Epithelial cell of prostate (primary cell): ENCODE measurements at regions not wholly inside any gene's neighbourhood (a gene's known extent, or its start where the extent isn't known, plus 50 kb on each side); places are given as distances from the start of the nearest gene placed in this dataset.

Source experiments
- DNase-seq: peaks from one replicate; pipeline ENCODE4 v3.0.0-alpha.2; 2011; ENCODE audit warnings: low read depth, low spot score
- H3K27ac ChIP-seq: fragments of 450-650 bp; 2 replicates; pipeline ENCODE4 v1.5.1; 2017; ENCODE audit warnings: mild to moderate bottlenecking

DNA sequence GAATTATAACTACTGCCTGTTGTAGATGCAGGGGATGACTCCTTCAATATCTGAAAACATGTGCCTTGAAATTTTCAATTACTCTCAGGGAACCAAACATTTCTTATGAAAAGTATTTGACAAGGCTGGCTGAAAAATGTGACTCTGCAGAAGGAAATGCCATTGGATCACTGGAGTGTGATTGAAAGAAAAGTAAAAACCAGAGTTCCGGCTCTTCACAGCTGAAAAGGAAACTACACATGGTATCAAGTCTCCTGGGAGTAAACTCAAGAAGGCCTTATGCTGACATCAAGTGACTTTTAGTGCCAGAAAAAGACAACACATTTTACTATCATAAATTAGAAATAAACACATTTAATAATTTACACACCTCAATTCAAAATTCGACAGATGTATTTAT lies 693.0 kb downstream of the LRFN5 start:
- no peak overlapping the region for H3K27ac ChIP-seq
- no peak for DNase-seq

DNA sequence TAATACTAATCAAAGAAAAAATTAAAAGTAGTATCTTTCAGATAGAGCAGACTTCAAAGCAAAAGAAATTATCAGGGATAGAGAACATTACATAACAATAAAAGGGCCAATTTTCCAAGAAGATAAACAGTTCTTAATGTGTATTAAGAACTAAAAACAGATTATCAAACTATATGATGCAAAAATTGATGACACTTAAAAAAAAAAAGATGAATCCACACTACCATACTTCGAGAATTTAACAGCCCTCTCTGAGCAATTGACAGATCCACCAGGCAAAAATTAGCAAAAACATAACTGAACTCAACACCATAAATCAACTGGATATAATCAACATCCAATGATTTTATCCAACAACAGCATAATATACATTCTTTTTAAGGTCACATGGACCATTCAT lies 686.5 kb downstream of the LRFN5 start:
- H3K27ac ChIP-seq = no peak overlapping the region

DNA sequence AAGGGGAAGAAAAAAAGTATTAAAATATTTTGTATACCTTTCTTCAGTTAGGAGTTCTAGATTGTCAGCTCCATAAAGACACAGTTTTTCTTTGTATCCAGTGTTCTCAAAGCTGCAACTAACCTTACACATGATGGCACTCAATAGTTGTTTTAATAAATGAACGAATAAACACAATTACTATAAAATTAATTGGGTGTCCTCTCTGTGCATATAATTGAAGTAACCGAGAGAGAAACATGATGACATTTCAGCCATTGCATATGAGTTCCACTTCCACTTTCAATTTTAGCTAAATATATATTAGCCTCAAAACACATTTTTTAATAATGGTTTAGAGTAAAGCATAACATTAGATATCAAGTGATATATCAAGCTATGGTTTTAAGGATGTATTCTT lies 671.2 kb downstream of the LRFN5 start:
- DNase-seq = no peak
- H3K27ac ChIP-seq = no peak overlapping the region

More for the DNA sequence above, 686.5 kb downstream of the LRFN5 start:
- no peak for DNase-seq

DNA sequence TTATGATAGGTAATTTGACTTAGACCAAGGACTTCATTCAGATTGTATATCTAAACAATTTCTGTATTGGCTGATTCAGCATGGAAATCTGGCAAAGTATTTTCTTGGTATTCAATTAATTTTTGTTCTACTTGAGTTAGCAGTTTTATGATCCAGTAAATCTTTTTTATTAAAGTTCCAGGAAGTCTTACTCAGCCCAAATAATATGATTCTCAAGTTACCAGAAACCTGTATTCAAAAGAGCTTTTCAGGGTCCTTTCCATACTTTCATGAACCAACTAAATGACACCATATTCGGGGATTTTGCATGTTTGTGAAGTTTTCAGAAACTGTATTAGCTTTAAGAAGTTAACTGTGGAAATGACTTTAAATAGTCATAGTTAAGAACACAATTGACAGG lies 662.6 kb downstream of the LRFN5 start:
- DNase-seq = no peak
- H3K27ac ChIP-seq = no peak overlapping the region

DNA sequence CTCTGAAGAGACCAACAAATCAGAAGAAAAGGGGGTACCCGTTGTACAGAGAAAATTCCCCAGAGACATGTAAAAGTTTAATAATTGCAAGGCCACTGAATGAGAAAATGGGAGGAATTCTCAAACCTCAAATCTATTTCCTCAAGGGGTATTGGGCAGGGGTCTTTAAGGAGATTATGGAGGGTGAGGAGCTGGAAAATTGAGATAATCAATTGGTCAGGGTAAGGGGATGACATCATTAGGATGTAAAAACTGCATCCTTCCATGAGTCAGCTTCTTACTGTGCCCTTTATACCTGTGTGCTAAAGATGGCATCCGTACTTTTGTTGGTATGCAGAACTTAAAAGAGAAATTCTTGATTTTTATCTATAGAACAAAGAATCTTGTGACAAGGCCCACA lies 641.5 kb downstream of the LRFN5 start:
- DNase-seq = no peak
- no peak overlapping the region for H3K27ac ChIP-seq

- H3K27ac ChIP-seq = no peak overlapping the region
- no peak for DNase-seq
Observed at GRCh38 chr14:42241101-42241500, 634.4 kb downstream of the LRFN5 start.

DNA sequence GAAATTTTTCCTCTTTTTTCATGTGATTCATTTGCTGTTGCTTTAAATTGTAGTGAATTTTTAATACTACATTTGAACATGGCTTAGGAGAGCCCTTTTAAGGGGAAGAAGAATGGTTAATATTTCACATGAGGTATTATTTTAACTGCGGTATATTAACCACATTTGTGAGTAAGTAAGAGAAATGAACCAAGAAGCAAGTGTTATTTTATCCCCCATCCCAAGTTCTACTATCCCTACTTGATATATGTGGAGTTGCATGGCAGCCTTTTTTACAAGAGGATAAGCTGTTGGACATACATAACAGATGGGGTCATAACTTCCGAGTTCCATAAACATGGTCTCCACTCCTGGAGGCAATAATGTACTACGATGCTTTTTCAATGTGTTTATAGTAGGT lies 623.3 kb downstream of the LRFN5 start:
- no peak for DNase-seq
- H3K27ac ChIP-seq = no peak overlapping the region

- DNase-seq = no peak
- H3K27ac ChIP-seq = no peak overlapping the region
Observed at GRCh38 chr14:42229294-42229693, 622.6 kb downstream of the LRFN5 start.

DNA sequence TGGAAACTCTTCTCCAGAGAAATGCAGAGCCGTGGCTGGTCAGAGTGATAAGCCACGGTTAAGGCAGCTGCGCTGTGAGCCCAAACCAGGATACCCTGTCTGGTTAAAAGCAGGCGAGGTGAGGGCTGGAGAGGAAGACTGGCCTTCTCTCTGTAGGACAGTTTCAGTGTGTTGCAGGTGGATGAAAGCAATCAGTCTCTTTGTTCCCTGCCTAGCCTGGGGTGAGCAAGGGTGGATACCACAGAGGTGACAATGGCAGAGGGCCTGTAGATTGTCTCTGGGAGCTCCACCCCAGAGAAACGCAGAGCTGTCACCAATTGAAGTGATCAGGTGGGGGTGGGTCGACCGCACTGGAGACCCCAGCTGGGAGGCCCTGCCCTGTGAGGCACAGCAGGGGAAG lies 621.9 kb downstream of the LRFN5 start:
- H3K27ac ChIP-seq = no peak overlapping the region

DNA sequence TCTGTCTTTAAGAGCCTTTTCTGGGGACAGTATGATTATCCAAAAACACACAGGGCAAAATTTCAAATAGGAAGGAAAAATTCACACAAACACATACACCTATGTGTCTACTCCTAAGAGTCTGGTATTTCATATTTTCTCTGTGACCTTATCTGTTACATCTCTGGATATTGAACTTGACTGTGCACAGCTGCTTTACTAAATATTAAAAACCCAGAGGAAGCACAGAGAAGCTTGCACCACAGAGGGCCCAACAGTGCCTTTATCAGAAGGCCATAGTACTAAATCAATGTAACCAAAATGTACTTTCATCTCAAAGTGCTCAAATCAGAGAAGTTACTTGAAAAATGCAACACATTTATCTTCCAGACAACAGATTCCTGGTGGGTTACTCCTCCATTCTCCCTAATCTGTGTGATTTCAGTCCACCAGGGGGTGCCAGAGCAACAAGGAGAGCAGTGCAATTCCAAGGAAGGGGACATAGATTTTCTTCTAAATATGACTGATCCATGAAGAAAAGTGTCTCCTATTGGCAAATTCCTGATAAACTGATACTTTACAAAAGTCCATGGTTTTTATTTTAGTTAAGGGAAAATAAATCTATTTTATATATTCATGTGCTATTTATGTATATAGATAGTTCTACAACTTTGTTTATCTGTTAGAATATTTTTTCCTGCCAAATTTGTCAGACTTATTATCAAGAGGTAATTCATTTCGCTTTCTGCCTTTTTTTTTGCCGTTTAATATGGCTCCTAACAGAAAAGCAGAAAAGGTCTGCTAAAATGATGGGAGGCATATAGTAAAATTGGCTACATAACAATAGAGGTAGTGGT lies 617.6 kb downstream of the LRFN5 start:
- DNase-seq = no peak
- no peak overlapping the region for H3K27ac ChIP-seq

More for the DNA sequence above, 621.9 kb downstream of the LRFN5 start:
- DNase-seq = no peak

GRCh38 chr14:42222924-42223471 lies 616.3 kb downstream of the LRFN5 start:
- peak; percentile 36 for DNase-seq
- no peak overlapping the region for H3K27ac ChIP-seq

- peak; percentile 69 for DNase-seq
- peak overlapping the region; percentile 85 for H3K27ac ChIP-seq
Observed at GRCh38 chr14:42214981-42215491, 608.4 kb downstream of the LRFN5 start.

- no peak for DNase-seq
- no peak overlapping the region for H3K27ac ChIP-seq
Observed at GRCh38 chr14:42200957-42201356, 594.3 kb downstream of the LRFN5 start.

DNA sequence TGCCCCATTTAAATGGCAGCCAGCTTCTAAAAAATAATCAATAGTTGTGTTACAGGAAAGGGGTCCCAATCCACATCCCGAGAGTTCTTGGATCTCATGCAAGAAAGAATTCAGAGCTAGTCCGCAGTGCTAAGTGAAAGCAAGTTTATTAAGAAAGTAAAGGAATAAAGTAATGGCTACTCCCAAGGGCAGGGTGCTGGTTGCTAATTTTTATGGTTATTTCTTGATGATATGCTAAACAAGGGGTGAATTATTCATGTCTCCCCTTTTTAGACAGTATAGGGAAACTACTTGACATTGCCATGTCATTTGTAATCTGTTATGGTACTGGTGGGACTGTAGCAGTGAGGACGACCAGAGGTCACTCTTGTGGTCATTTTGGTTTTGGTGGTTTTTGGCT lies 591.3 kb downstream of the LRFN5 start:
- H3K27ac ChIP-seq = no peak overlapping the region
- no peak for DNase-seq

- peak overlapping the region; percentile 77 for H3K27ac ChIP-seq
- peak; percentile 65 for DNase-seq
Observed at GRCh38 chr14:42192738-42193653, 586.3 kb downstream of the LRFN5 start.

- H3K27ac ChIP-seq = no peak overlapping the region
- DNase-seq = no peak
Observed at GRCh38 chr14:42190744-42191143, 584.1 kb downstream of the LRFN5 start.

DNA sequence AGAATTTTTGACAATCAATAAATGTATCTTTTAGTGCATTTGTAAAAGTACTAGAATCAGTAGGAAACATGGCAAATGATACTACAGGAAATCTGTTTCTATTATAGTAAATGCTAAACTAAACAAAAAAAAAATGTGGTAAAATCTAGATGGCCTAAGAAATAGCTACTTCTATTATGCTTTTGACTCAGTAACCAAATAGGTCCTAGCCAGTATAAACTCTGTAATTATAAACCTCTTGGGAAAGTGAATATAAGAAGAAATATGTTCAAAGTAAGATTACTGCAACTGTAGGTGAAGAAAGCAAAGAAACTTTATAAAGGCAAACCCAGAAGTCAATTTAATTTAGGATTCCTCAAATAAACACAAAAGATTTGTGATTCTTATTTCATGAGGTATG lies 581.2 kb downstream of the LRFN5 start:
- no peak overlapping the region for H3K27ac ChIP-seq
- DNase-seq = no peak

DNA sequence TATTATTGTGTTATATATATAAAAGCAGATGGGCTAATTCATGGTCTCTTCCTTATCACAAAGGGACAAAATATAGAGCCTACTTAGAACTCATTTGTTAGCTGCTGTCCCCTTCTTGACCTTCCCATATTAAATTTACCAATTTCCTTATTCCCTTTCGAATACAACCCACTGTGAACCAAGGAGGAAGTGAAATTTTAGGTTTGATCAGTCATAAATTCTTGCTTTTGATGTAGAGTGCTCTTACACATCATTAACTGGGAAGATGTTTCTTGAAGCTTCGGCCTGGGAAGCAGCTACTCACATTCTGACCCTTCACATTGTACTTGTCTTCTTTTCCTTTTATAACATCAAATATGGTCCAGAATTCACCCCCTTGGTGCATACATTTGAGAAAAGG lies 579.0 kb downstream of the LRFN5 start:
- no peak overlapping the region for H3K27ac ChIP-seq
- DNase-seq = no peak

DNA sequence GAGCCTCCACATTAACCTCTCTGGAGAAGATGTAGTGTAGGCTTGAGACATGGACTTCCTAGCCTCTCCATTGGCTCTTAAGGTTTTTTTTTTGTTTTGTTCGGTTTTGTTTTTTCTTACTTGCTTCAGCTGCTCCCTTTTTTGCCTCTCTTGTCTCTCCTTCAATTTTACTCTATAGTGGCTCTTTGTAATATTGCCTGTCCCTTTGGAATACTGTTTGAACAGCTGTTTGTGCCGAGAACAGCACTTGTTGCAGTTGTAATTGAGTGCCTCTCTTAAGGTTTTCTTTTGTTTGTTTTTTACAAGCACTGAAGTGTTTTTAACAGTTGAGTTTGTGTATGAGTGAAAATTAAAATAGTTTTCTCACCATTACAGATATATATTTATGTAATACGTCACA lies 567.7 kb downstream of the LRFN5 start:
- H3K27ac ChIP-seq = no peak overlapping the region
- no peak for DNase-seq

DNA sequence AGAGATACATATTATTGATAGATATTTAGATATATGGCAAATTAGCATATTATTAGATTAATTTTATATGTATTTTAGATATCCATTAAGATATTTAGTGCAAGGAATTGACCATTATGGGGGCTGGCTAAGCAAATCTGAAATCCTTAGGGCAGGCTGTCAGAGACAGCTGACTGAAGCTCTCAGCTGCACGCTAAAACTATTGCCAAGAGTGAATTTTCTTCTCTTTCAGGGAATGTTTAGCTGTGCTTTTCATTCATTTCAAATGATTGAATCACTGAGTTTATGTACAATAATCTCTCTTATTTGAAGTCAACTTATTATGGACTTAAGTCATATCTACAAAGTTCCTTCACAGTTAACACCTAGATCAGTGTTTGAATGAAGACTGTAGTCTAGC lies 566.5 kb downstream of the LRFN5 start:
- DNase-seq = no peak
- no peak overlapping the region for H3K27ac ChIP-seq

GRCh38 chr14:42172304-42172703 lies 565.6 kb downstream of the LRFN5 start:
- H3K27ac ChIP-seq = no peak overlapping the region
- no peak for DNase-seq
